Suprapubic skin (tissue), 4 donors: ENCODE measurements at regions not wholly inside any gene's neighbourhood (a gene's known extent, or its start where the extent isn't known, plus 50 kb on each side); places are given as distances from the start of the nearest gene placed in this dataset.

ENCODE experiments used
- DNase-seq, 2 donors: peaks; one replicate each; pipeline ENCODE4 v3.0.0-alpha.2; 2019; ENCODE audit warnings: low spot score in 2 of 2
- H3K27ac ChIP-seq: fragments of 200-600 bp; sonication (generic); one replicate; pipeline ENCODE4 v1.5.1; 2019
- H3K27me3 ChIP-seq: fragments of 200-600 bp; sonication (generic); one replicate; pipeline ENCODE4 v1.5.1; 2019
- H3K36me3 ChIP-seq: fragments of 200-600 bp; sonication (generic); one replicate; pipeline ENCODE4 v1.5.1; 2019
- H3K4me1 ChIP-seq: fragments of 200-600 bp; sonication (generic); one replicate; pipeline ENCODE4 v1.5.1; 2019
- H3K4me3 ChIP-seq: fragments of 200-600 bp; sonication (generic); one replicate; pipeline ENCODE4 v1.5.1; 2019; ENCODE audit warnings: mild to moderate bottlenecking
- H3K9me3 ChIP-seq: fragments of 200-600 bp; sonication (generic); one replicate; pipeline ENCODE4 v1.5.1; 2019
- EP300 ChIP-seq: sonication (generic); formaldehyde crosslinking; IDR thresholded peaks from one replicate; pipeline ENCODE4 v1.6.1; 2017; ENCODE audit warnings: antibody characterized with exemption
- POLR2A ChIP-seq, 2 donors: fragments of 450-650 bp; IDR thresholded peaks; one replicate each; pipeline ENCODE4 v1.6.1; 2017; ENCODE audit warnings: antibody characterized with exemption in 2 of 2, mild to moderate bottlenecking in 2 of 2, moderate library complexity in 2 of 2
- POLR2AphosphoS5 ChIP-seq, 3 donors: sonication (generic); formaldehyde crosslinking; IDR thresholded peaks; one replicate each; pipeline ENCODE4 v1.6.1; 2017; ENCODE audit warnings: antibody characterized with exemption in 3 of 3
- whole genome bisulfite sequencing: methylation state at CpG from one replicate; pipeline ENCODE4 v1.1.5; 2018; 5-methylcytosine and 5-hydroxymethylcytosine counted together
- TF ChIP-seq, protein P1 (sequence below), 2 donors: fragments of 200-600 bp in 1 of 2; fragments of 450-650 bp in 1 of 2; sonication (generic) in 1 of 2; IDR thresholded peaks; one replicate each; pipeline ENCODE4 v1.5.1; 2016 to 2019; ENCODE audit warnings: antibody characterized with exemption in 2 of 2, mild to moderate bottlenecking in 1 of 2, moderate library complexity in 1 of 2

DNA sequence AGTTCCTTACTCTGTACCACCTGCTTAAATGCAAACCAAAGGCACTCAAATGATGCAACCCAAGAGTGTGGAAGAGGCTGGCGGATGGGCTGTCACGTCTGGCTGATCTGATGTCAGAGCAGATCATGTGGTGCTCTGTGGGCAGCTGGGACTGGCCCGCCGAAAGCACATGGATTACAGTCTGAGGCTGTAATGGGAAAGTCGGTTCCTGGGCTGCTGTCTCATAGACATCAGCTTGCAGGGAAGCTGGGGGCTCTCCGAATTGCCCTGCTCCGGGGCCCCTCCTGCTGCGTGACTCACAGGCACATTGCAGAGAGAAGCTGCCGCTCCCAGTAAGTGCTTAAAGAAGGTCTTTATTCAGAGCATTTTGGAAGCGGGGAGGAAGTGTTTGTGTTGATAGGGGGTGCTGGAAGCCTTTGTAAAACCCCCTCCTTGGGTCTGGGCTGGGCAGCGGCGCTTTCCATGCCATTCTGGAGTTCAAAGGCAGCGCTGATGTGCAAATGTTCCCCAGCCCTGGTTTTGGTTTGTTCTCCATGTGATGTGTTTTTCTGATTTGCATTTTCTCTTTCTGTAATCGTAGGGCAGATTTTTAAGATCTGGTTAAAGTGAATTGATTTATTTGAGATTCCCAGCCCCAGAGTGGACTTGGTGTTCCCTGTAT, 181.1 kb downstream of the LARP7 start:
- Histone ChIP-seq H3K4me1 (peaks cover 16% of the 10 kb centered on the region), H3K27me3 (no peaks in the 10 kb centered on the region), H3K27ac (peak overlapping the region; percentile 74), H3K4me3 (peak overlapping the region; percentile 52), H3K9me3 (no peaks in the 10 kb centered on the region), H3K36me3 (no peaks in the 10 kb centered on the region)
- TF ChIP-seq EP300 (no peak), POLR2A (IDR thresholded peaks at IDR 0.05) (peak in 1 of 2 donors; percentile 28), POLR2AphosphoS5 (IDR thresholded peaks at IDR 0.05) (peak in 1 of 3 donors; percentile 10)
- TF ChIP-seq, protein P1, sequence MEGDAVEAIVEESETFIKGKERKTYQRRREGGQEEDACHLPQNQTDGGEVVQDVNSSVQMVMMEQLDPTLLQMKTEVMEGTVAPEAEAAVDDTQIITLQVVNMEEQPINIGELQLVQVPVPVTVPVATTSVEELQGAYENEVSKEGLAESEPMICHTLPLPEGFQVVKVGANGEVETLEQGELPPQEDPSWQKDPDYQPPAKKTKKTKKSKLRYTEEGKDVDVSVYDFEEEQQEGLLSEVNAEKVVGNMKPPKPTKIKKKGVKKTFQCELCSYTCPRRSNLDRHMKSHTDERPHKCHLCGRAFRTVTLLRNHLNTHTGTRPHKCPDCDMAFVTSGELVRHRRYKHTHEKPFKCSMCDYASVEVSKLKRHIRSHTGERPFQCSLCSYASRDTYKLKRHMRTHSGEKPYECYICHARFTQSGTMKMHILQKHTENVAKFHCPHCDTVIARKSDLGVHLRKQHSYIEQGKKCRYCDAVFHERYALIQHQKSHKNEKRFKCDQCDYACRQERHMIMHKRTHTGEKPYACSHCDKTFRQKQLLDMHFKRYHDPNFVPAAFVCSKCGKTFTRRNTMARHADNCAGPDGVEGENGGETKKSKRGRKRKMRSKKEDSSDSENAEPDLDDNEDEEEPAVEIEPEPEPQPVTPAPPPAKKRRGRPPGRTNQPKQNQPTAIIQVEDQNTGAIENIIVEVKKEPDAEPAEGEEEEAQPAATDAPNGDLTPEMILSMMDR (IDR thresholded peaks at IDR 0.05): no peak
- WGBS: under 1% methylated on average over 12 of the region's 14 CpGs
- DNase-seq: peak; percentile 85 to 89

GRCh38 chr4:112818594-112818965, 181.6 kb downstream of the LARP7 start:
- peak overlapping the region; percentile 74 for H3K27ac ChIP-seq
- WGBS: 38% methylated on average over 3 of the region's 3 CpGs

DNA sequence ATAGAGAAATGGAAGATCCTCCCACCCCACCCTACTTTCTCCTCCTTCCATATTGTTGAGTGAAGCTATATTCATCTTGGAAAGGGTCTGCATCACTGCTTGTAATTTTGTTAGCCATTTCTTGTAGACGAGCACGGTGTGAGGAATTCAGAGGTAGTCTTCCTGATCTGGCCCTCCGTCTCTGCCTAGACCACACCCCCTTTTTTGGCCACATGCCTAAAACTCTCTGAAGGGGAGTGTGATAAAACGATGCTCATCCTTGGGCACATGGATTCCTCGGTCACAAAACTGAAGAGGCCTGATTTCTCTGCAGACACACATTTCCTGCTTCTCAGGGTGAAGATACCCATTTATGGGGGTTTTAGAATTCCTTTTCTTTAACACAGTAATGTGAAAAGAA, 182.8 kb downstream of the LARP7 start:
- Histone ChIP-seq H3K36me3 (no peaks in the 10 kb centered on the region), H3K9me3 (no peaks in the 10 kb centered on the region), H3K4me3 (no peak overlapping the region), H3K27me3 (no peaks in the 10 kb centered on the region), H3K27ac (no peak overlapping the region), H3K4me1 (peaks cover 16% of the 10 kb centered on the region)
- DNase-seq: no peak
- WGBS: 44% methylated on average over 5 of the region's 5 CpGs
- TF ChIP-seq EP300 (no peak), POLR2A (IDR thresholded peaks at IDR 0.05) (no peak), POLR2AphosphoS5 (IDR thresholded peaks at IDR 0.05) (no peak)
- TF ChIP-seq, protein P1 (IDR thresholded peaks at IDR 0.05): no peak

More at GRCh38 chr4:112818594-112818965, 181.6 kb downstream of the LARP7 start:
- Histone ChIP-seq H3K4me1 (peaks cover 16% of the 10 kb centered on the region), H3K36me3 (no peaks in the 10 kb centered on the region), H3K27me3 (no peaks in the 10 kb centered on the region), H3K9me3 (no peaks in the 10 kb centered on the region), H3K4me3 (peak overlapping the region; percentile 52)
- TF ChIP-seq EP300: no peak
- TF ChIP-seq, protein P1 (IDR thresholded peaks at IDR 0.05): no peak
- DNase-seq: no peak

DNA sequence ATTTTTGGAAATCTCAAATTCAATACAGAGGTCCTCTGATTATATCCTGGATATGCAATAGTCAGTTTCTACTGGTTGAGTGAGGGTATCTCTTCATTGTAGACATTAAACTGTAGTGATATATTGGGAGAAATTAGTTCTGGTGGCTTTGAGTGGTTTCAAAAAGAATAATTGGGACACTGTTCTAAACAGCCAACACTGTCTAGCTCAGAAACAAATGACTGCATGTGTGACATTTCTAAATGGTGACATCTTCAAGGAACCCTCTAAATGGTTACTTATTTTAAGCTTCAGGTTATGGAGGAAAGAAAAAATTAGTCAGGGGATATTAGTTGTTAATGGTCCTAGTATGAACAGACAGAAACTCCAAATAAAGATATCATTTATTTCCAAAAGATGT, 186.2 kb downstream of the LARP7 start:
- Histone ChIP-seq H3K9me3 (no peaks in the 10 kb centered on the region), H3K4me3 (no peak overlapping the region), H3K27ac (no peak overlapping the region), H3K4me1 (peaks cover 12% of the 10 kb centered on the region), H3K36me3 (no peaks in the 10 kb centered on the region), H3K27me3 (no peaks in the 10 kb centered on the region)
- TF ChIP-seq EP300 (no peak), POLR2A (IDR thresholded peaks at IDR 0.05) (no peak), POLR2AphosphoS5 (IDR thresholded peaks at IDR 0.05) (no peak)
- TF ChIP-seq, protein P1 (IDR thresholded peaks at IDR 0.05): no peak
- DNase-seq: no peak

- peaks cover 9% of the 10 kb centered on the region for H3K4me1 ChIP-seq
- no peak overlapping the region for H3K4me3 ChIP-seq
- no peak overlapping the region for H3K27ac ChIP-seq
- TF ChIP-seq EP300 (no peak), POLR2A (IDR thresholded peaks at IDR 0.05) (no peak)
- TF ChIP-seq, protein P1 (IDR thresholded peaks at IDR 0.05): no peak
- H3K36me3 ChIP-seq: no peaks in the 10 kb centered on the region
- 61% methylated on average over 2 of the region's 2 CpGs for WGBS
- no peaks in the 10 kb centered on the region for H3K9me3 ChIP-seq
- no peaks in the 10 kb centered on the region for H3K27me3 ChIP-seq
- DNase-seq: no peak
Observed at GRCh38 chr4:112823606-112824005, 186.7 kb downstream of the LARP7 start.
